Panc1 (cell line): ENCODE measurements at regions not wholly inside any gene's neighbourhood (a gene's known extent, or its start where the extent isn't known, plus 50 kb on each side); places are given as distances from the start of the nearest gene placed in this dataset.
"Not testable (repeated sequence)": the region's sequence is repeated elsewhere in the genome, so short reads cannot be mapped to it uniquely, and the experiment has no call there.

Experiments
- ATAC-seq: fragments of 200-7000 bp; cut with Tn5 transposase; 2 replicates; pipeline ENCODE4 v1.9.1; 2020; ENCODE audit warnings: mild to moderate bottlenecking, moderate library complexity
- BruUV-seq: library from RNA; stranded (reverse); fragments of 400-500 nt; replicated peaks from 2 replicates; lab custom pipeline; 2021; lab: Mats Ljungman, UMichigan
- CTCF ChIA-PET: fragments of 300-600 bp; sonication (Branson Sonifier 250); formaldehyde crosslinking; loops from one replicate; lab custom pipeline; 2022; ENCODE audit warnings: antibody characterized with exemption; lab: Charles Lee
- POLR2A ChIA-PET: fragments of 300-600 bp; sonication (Branson Sonifier 250); formaldehyde crosslinking; loops from one replicate; lab custom pipeline; 2022; ENCODE audit warnings: antibody characterized with exemption; lab: Charles Lee
- DNase-seq: peaks from one replicate; pipeline ENCODE4 v3.0.0-alpha.2; 2010; ENCODE audit warnings: low read depth, low spot score
- H3K27ac ChIP-seq: 2 replicates; pipeline ENCODE4 v1.5.1; 2011; ENCODE audit warnings: mild to moderate bottlenecking, low read length, inconsistent platforms
- H3K27me3 ChIP-seq: fragments of 200-500 bp; sonication (Bioruptor generic); 2 replicates; pipeline ENCODE4 v1.6.0; 2014; ENCODE audit warnings: low read length, inconsistent platforms; ENCODE audit not compliant: control insufficient read depth, insufficient read depth
- H3K36me3 ChIP-seq: fragments of 200-500 bp; sonication (Bioruptor generic); 2 replicates; pipeline ENCODE4 v1.5.1; 2014; ENCODE audit warnings: inconsistent platforms, mild to moderate bottlenecking, low read length, moderate library complexity; ENCODE audit not compliant: control insufficient read depth, insufficient read depth
- H3K4me1 ChIP-seq: 2 replicates; pipeline ENCODE4 v1.5.1; 2011; ENCODE audit warnings: inconsistent platforms, mild to moderate bottlenecking, low read length, moderate library complexity; ENCODE audit not compliant: control insufficient read depth, insufficient read depth
- H3K4me3 ChIP-seq, 2 experiments: 2 replicates each; pipeline ENCODE4 v1.5.1; 2011 to 2012; ENCODE audit warnings: low read depth in 2 of 2, low read length in 2 of 2, mild to moderate bottlenecking in 2 of 2, inconsistent platforms in 1 of 2, moderate library complexity in 1 of 2
- H3K9me3 ChIP-seq: fragments of 200-500 bp; sonication (Bioruptor generic); 2 replicates; pipeline ENCODE4 v1.5.1; 2014; ENCODE audit warnings: low read depth, mild to moderate bottlenecking, inconsistent platforms, low read length, moderate library complexity; ENCODE audit not compliant: control insufficient read depth, insufficient read depth
- in situ Hi-C: cut with HindIII; loops from 2 replicates; pipeline ENCODE4 v1.10.0; 2016; ENCODE audit warnings: low sequenced_read_pairs, low pct_unique_long_range_greater_than_20kb
- intact Hi-C: fragments of 100-400 bp; cut with micrococcal nuclease; formaldehyde crosslinking; loops from one replicate; pipeline ENCODE4 v1.10.0; 2022; ENCODE audit not compliant: unreplicated experiment

- H3K4me3 ChIP-seq, H3K36me3 ChIP-seq, DNase-seq, CTCF ChIA-PET, H3K4me1 ChIP-seq, in situ Hi-C loops, H3K9me3 ChIP-seq, POLR2A ChIA-PET, ATAC-seq, BruUV-seq, intact Hi-C loops, H3K27ac ChIP-seq, H3K27me3 ChIP-seq: not testable (repeated sequence)
These were observed 58.5 kb upstream of the METTL9 start for GRCh38 chr16:21540770-21541433.

DNA sequence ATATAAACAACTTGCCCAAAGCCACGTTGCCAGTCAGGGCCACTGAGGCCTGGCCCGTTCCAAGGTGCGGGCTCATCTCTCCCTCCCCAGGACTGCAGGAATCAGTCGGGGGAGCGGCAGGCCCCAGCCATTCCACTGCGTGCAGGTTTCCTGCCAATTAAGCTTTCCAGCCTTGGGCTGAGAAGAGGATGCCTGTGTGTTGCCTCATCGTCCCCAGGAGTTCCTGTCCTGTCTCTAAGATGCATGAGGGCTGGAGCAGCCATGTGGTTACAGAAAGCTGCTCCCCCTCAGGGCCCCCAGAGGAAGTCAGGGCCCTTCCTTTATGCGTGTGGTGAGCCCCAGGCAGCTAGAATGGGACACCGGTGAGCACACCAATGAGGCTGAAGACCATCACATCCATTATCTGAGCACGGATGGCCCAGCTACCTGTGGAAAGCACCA lies 57.7 kb upstream of the METTL9 start:
- ATAC-seq, result peak; percentile 22; the same call in 1 of the 2 replicates
- CTCF ChIA-PET, H3K27ac ChIP-seq, H3K4me3 ChIP-seq, intact Hi-C loops, H3K36me3 ChIP-seq, H3K27me3 ChIP-seq, H3K4me1 ChIP-seq, in situ Hi-C loops, H3K9me3 ChIP-seq, BruUV-seq, DNase-seq, POLR2A ChIA-PET: not testable (repeated sequence)

DNA sequence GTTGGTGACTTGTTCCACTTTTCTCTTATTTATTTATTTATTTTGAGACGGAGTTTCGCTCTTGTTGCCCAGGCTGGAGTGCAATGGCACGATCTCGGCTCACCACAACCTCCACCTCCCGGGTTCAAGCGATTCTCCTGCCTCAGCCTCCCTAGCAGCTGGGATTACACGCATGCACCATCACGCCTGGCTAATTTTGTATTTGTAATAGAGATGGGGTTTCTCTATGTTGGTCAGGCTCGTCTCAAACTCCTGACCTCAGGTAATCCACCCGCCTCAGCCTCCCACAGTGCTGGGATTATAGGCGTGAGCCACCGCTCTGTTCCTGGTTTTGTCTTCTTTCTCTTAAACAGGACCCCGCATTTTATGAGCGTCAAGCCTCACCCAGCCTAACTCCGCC lies 57.3 kb upstream of the METTL9 start:
- CTCF ChIA-PET, H3K4me1 ChIP-seq, H3K9me3 ChIP-seq, H3K4me3 ChIP-seq, intact Hi-C loops, BruUV-seq, ATAC-seq, H3K27ac ChIP-seq, H3K27me3 ChIP-seq, DNase-seq, in situ Hi-C loops, POLR2A ChIA-PET, H3K36me3 ChIP-seq: not testable (repeated sequence)

DNA sequence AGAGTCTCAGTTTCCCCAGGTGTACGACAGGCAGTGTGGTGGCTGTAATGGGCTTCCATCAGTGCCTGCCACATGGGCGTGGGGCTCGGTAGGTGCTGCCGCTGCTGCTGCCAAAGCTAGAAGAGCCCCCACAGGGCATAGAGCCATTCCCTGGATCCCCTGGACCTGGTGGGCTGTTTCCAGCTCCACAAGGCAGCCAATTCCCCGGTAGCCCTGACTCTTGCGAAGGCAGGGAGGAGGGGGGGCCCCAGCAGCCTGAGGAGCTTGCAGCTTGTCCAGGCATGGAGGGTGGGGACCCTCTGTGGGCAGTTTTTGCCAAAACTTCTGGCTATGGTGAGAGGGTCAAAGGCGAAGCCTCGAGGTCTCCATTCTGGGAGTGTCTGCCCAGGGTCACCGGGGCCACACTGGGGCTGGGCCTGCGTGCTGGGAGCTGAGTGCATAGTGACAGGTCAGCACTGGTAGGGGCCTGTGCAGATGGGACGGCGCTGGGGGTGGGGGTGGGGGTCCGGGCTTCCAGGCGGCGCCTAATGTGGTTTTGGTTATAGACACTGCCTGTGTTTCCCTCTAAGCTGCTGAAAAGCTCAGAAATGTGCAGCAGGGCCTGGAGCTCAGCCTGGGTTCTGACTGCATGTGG lies 56.8 kb upstream of the METTL9 start:
- H3K27ac ChIP-seq, H3K9me3 ChIP-seq, H3K36me3 ChIP-seq, H3K27me3 ChIP-seq, in situ Hi-C loops, intact Hi-C loops, H3K4me3 ChIP-seq, DNase-seq, POLR2A ChIA-PET, H3K4me1 ChIP-seq, ATAC-seq, BruUV-seq, CTCF ChIA-PET: not testable (repeated sequence)

GRCh38 chr16:21543151-21543836 lies 56.1 kb upstream of the METTL9 start:
- H3K4me3 ChIP-seq, in situ Hi-C loops, H3K9me3 ChIP-seq, H3K27ac ChIP-seq, POLR2A ChIA-PET, H3K36me3 ChIP-seq, intact Hi-C loops, BruUV-seq, H3K27me3 ChIP-seq, H3K4me1 ChIP-seq, CTCF ChIA-PET, DNase-seq: not testable (repeated sequence)
- ATAC-seq, result peak; percentile 36; the same call in 1 of the 2 replicates

DNA sequence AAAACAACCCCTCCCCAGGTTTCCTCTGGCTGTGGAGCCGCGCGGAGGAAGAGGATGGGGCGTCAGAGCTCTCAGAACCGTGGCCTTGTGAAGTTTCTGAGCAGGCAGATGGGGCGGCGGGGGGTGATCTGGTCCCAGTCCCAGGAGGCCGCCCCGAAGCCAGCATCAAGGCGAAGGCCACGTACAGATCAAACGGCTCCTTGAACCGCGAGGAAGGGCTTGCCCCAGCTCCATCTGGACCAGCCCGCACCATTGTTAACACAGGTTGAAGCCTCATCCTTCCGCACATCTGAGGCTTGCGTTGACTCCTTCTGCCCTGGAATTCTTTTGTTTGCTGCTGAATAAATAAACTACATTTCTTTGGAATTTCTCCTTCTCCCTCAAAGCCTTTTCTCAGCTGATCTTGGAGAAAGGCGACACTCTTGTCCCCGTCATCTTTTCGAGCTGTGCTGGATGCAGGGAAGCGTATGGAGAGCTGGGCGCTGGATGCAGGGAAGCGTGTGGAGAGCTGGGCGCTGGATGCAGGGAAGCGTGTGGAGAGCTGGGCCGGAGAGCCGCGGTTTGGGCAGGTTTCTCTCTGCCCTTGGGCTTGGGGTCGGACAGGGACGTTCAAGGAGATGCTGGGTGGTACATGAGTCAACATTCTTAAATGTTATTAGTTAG lies 53.6 kb upstream of the METTL9 start:
- H3K27ac ChIP-seq, CTCF ChIA-PET, intact Hi-C loops, H3K4me3 ChIP-seq, H3K9me3 ChIP-seq, H3K27me3 ChIP-seq, H3K4me1 ChIP-seq, ATAC-seq, BruUV-seq, DNase-seq, in situ Hi-C loops, H3K36me3 ChIP-seq, POLR2A ChIA-PET: not testable (repeated sequence)

GRCh38 chr16:21549396-21549795 lies 50.0 kb upstream of the METTL9 start:
- CTCF ChIA-PET, H3K4me3 ChIP-seq, H3K4me1 ChIP-seq, intact Hi-C loops, in situ Hi-C loops, H3K36me3 ChIP-seq, H3K27me3 ChIP-seq, DNase-seq, H3K9me3 ChIP-seq, POLR2A ChIA-PET, ATAC-seq, BruUV-seq, H3K27ac ChIP-seq: not testable (repeated sequence)
